ENCODE measurements at regions not wholly inside any gene's neighbourhood (a gene's known extent, or its start where the extent isn't known, plus 50 kb on each side); places are given as distances from the start of the nearest gene placed in this dataset.

DNA sequence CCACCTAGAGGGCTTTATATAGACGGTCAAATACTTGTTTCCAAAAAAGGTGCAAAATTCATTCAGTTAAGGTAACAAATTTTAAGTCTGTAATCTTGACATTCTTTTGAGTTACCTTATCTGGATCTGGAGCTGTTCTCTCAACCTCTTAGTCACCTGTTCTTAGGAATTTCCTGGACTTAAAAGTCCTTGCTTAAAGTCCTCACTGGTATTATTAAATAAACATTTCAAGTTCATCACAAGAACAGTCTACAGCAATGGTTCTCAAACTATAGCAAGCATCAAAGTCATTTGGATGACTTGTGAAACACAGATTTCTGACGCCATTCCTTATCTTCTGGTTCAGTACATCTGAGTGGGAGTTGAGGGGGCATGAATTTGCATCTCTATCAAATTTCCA, 122.9 kb upstream of the GOLIM4 start:
- Mint-ChIP-seq H3K36me3 (ENCODE audit: insufficient read depth) (no peaks in the 10 kb centered on the region), H3K4me3 (no peak overlapping the region), H3K4me1 (ENCODE audit: low read depth) (peaks cover 6% of the 10 kb centered on the region), H3K27me3 (ENCODE audit: low read depth) (peaks cover 6% of the 10 kb centered on the region), H3K9me3 (no peaks in the 10 kb centered on the region)
- no peak for ATAC-seq
- DNase-seq, result no peak

GRCh38 chr3:168216851-168217250, 121.1 kb upstream of the GOLIM4 start:
- DNase-seq (no peak), ATAC-seq (no peak)
- Mint-ChIP-seq H3K27me3 (ENCODE audit: low read depth) (peaks cover 1% of the 10 kb centered on the region), H3K4me3 (no peak overlapping the region), H3K4me1 (ENCODE audit: low read depth) (peaks cover 8% of the 10 kb centered on the region), H3K9me3 (no peaks in the 10 kb centered on the region), H3K36me3 (ENCODE audit: insufficient read depth) (no peaks in the 10 kb centered on the region)

GRCh38 chr3:168213920-168214319, 118.2 kb upstream of the GOLIM4 start:
- Mint-ChIP-seq H3K4me1 (ENCODE audit: low read depth) (peaks cover 8% of the 10 kb centered on the region), H3K4me3 (peak overlapping the region; percentile 37), H3K36me3 (ENCODE audit: insufficient read depth) (no peaks in the 10 kb centered on the region), H3K9me3 (no peaks in the 10 kb centered on the region), H3K27me3 (ENCODE audit: low read depth) (no peaks in the 10 kb centered on the region)
- DNase-seq (no peak), ATAC-seq (no peak)

GRCh38 chr3:168212664-168213285, 117.1 kb upstream of the GOLIM4 start:
- Mint-ChIP-seq H3K27me3 (ENCODE audit: low read depth) (peaks cover 1% of the 10 kb centered on the region), H3K36me3 (ENCODE audit: insufficient read depth) (no peaks in the 10 kb centered on the region), H3K9me3 (no peaks in the 10 kb centered on the region), H3K4me3 (no peak overlapping the region), H3K4me1 (ENCODE audit: low read depth) (peaks cover 8% of the 10 kb centered on the region)
- ATAC-seq (no peak), DNase-seq (no peak)

DNA sequence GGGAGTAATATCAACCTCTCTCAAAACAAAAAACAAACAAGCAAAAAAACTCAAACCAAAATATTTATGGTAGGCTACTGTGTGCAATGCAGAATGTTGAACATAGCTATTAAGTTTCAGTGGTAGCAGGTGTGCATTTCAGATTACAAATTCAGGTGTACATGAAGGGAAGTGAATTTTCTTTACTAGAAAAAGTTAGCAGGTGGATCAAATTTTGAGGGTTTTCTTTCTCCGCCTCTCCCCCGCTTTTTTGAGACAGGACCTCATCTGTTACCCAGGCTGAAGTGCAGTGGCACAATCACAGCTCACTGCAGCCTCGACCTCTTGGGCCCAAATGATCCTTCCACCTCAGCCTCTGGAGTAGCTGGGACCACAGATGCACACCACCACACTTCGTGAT, 109.7 kb upstream of the GOLIM4 start:
- no peak for ATAC-seq
- no peak overlapping the region for H3K4me3 Mint-ChIP-seq
- no peak for DNase-seq
- H3K9me3 Mint-ChIP-seq, result no peaks in the 10 kb centered on the region
- H3K27me3 Mint-ChIP-seq (ENCODE audit: low read depth), result peaks cover 3% of the 10 kb centered on the region
- H3K36me3 Mint-ChIP-seq (ENCODE audit: insufficient read depth), result no peaks in the 10 kb centered on the region
- no peaks in the 10 kb centered on the region for H3K4me1 Mint-ChIP-seq (ENCODE audit: low read depth)

DNA sequence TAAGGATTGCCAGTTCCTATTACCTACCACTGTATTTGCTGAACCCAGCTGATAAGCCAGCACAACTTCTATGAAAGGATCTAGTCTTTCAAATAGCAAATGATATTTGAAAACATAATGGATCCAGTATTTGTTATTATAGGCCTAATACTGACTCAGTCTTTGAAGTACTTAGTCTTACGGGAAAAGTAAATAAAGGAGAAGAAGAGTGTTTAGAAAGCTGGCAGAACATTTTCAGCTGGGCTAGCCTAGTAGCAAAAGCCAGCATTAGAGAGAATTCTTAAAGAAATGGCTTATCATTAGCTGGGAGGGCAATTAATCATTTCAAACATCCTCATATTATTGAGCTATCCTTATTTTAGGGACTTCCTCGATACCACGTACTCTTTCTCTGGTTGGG, 101.4 kb upstream of the GOLIM4 start:
- DNase-seq (no peak), ATAC-seq (no peak)
- Mint-ChIP-seq H3K4me1 (ENCODE audit: low read depth) (no peaks in the 10 kb centered on the region), H3K27me3 (ENCODE audit: low read depth) (peaks cover 2% of the 10 kb centered on the region), H3K36me3 (ENCODE audit: insufficient read depth) (no peaks in the 10 kb centered on the region), H3K4me3 (no peak overlapping the region), H3K9me3 (no peaks in the 10 kb centered on the region)

- no peaks in the 10 kb centered on the region for H3K36me3 Mint-ChIP-seq (ENCODE audit: insufficient read depth)
- DNase-seq (no peak), ATAC-seq (no peak)
- no peaks in the 10 kb centered on the region for H3K27me3 Mint-ChIP-seq (ENCODE audit: low read depth)
- H3K4me3 Mint-ChIP-seq, result no peak overlapping the region
- no peaks in the 10 kb centered on the region for H3K9me3 Mint-ChIP-seq
- H3K4me1 Mint-ChIP-seq (ENCODE audit: low read depth), result no peaks in the 10 kb centered on the region
Observed at GRCh38 chr3:168191856-168192255, 96.1 kb upstream of the GOLIM4 start.

GRCh38 chr3:168187233-168187632, 91.5 kb upstream of the GOLIM4 start:
- no peaks in the 10 kb centered on the region for H3K4me1 Mint-ChIP-seq (ENCODE audit: low read depth)
- no peak overlapping the region for H3K4me3 Mint-ChIP-seq
- no peaks in the 10 kb centered on the region for H3K27me3 Mint-ChIP-seq (ENCODE audit: low read depth)
- ATAC-seq (no peak), DNase-seq (no peak)
- no peaks in the 10 kb centered on the region for H3K36me3 Mint-ChIP-seq (ENCODE audit: insufficient read depth)
- no peaks in the 10 kb centered on the region for H3K9me3 Mint-ChIP-seq

DNA sequence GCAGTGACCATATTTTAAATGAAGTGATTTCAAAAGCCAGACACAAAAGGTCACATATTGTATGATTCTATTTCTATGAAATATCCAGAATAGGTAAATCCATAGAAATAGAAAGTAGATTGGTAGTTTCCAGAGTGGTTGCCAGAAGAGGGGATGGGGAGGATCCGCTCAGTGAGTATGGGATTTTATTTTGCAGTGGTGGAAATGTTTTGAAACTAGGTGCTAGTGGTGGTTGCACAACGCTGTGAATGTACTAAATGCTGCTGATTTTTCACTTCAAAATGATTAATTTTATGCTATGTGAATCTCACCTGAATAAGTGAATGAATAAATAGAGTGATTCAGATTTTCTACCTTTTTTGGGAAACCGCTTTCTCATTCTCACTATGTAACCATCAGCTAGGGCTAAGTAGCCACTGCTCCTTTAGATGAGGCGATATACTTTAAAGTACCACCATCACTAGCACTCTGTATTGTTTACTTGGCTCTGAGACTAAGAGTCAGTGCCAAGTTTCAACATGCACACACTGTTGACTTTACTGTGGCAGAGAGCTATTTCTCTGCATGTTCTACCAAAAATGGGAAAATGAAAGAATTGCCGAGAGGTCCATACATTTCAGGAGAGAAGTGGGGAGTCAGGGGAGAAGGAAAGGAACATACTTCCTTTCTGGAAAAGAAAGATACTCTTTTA, 90.7 kb upstream of the GOLIM4 start:
- Mint-ChIP-seq H3K36me3 (ENCODE audit: insufficient read depth) (no peaks in the 10 kb centered on the region), H3K9me3 (no peaks in the 10 kb centered on the region), H3K27me3 (ENCODE audit: low read depth) (no peaks in the 10 kb centered on the region), H3K4me1 (ENCODE audit: low read depth) (no peaks in the 10 kb centered on the region), H3K4me3 (no peak overlapping the region)
- no peak for ATAC-seq
- no peak for DNase-seq

GRCh38 chr3:168183774-168184173, 88.0 kb upstream of the GOLIM4 start:
- no peak for ATAC-seq
- DNase-seq, result no peak
- no peaks in the 10 kb centered on the region for H3K4me1 Mint-ChIP-seq (ENCODE audit: low read depth)
- no peak overlapping the region for H3K4me3 Mint-ChIP-seq
- H3K36me3 Mint-ChIP-seq (ENCODE audit: insufficient read depth), result no peaks in the 10 kb centered on the region
- H3K9me3 Mint-ChIP-seq, result no peaks in the 10 kb centered on the region
- no peaks in the 10 kb centered on the region for H3K27me3 Mint-ChIP-seq (ENCODE audit: low read depth)

- DNase-seq (no peak), ATAC-seq (no peak)
- H3K4me3 Mint-ChIP-seq, result no peak overlapping the region
- no peaks in the 10 kb centered on the region for H3K4me1 Mint-ChIP-seq (ENCODE audit: low read depth)
- H3K27me3 Mint-ChIP-seq (ENCODE audit: low read depth), result no peaks in the 10 kb centered on the region
- H3K9me3 Mint-ChIP-seq, result no peaks in the 10 kb centered on the region
- no peaks in the 10 kb centered on the region for H3K36me3 Mint-ChIP-seq (ENCODE audit: insufficient read depth)
Observed at GRCh38 chr3:168168743-168169142, 73.0 kb upstream of the GOLIM4 start.

- Mint-ChIP-seq H3K9me3 (no peaks in the 10 kb centered on the region), H3K4me1 (ENCODE audit: low read depth) (no peaks in the 10 kb centered on the region), H3K4me3 (no peak overlapping the region), H3K36me3 (ENCODE audit: insufficient read depth) (no peaks in the 10 kb centered on the region), H3K27me3 (ENCODE audit: low read depth) (no peaks in the 10 kb centered on the region)
- no peak for DNase-seq
- ATAC-seq, result no peak
Observed at GRCh38 chr3:168165390-168166269, 69.9 kb upstream of the GOLIM4 start.

DNA sequence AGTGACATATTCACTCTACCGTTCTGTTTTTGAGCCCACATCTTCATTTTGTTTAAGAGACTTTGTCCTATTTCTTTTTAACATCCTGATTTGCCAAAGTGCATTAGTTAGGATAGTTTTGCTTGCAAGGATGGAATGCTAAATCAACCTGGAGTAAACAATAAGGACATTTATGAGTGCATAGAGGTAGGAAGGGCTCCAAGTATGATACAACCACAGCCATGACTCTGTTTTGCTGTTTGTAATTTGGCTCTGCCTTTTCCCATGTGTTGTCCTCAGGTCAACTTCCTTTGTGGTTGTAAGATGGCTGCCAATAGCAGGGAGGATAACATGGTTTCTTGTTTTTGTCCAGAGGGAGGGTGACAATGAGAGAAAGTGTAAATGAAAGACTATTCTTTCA, 66.4 kb upstream of the GOLIM4 start:
- Mint-ChIP-seq H3K36me3 (ENCODE audit: insufficient read depth) (no peaks in the 10 kb centered on the region), H3K4me1 (ENCODE audit: low read depth) (no peaks in the 10 kb centered on the region), H3K27me3 (ENCODE audit: low read depth) (peaks cover 3% of the 10 kb centered on the region), H3K4me3 (no peak overlapping the region), H3K9me3 (no peaks in the 10 kb centered on the region)
- DNase-seq (no peak), ATAC-seq (no peak)

GRCh38 chr3:168161696-168162095, 66.0 kb upstream of the GOLIM4 start:
- no peak for DNase-seq
- Mint-ChIP-seq H3K4me3 (no peak overlapping the region), H3K9me3 (no peaks in the 10 kb centered on the region), H3K36me3 (ENCODE audit: insufficient read depth) (no peaks in the 10 kb centered on the region), H3K27me3 (ENCODE audit: low read depth) (peaks cover 5% of the 10 kb centered on the region), H3K4me1 (ENCODE audit: low read depth) (no peaks in the 10 kb centered on the region)
- ATAC-seq, result no peak

DNA sequence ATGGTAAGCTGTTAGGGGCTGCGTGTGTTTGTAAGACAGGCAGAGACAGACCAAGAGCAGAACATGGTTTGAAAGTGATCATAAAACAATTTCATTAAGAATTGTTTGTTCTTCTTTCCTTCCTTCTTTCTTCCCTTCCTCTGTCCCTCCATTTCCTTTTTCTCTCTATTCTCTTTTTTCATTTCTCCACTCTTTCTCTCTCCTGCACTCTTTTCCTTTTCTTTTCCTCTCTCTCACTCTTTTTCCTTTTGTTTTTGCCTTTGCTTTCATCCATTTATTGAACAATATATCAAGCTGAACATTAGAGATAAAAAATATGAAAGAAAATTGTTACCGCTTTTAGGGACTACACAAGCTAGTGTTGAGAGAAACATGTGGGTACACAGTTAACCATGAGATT, 62.2 kb upstream of the GOLIM4 start:
- ATAC-seq (no peak), DNase-seq (no peak)
- Mint-ChIP-seq H3K9me3 (no peaks in the 10 kb centered on the region), H3K4me3 (no peak overlapping the region), H3K27me3 (ENCODE audit: low read depth) (peaks cover 8% of the 10 kb centered on the region), H3K4me1 (ENCODE audit: low read depth) (no peaks in the 10 kb centered on the region), H3K36me3 (ENCODE audit: insufficient read depth) (no peaks in the 10 kb centered on the region)
